Spleen (tissue), 7 donors: ENCODE measurements at regions not wholly inside any gene's neighbourhood (a gene's known extent, or its start where the extent isn't known, plus 50 kb on each side); places are given as distances from the start of the nearest gene placed in this dataset.

Experiments
- CTCF ChIP-seq, 11 experiments: fragments of 200-600 bp in 7 of 11; fragments of 450-650 bp in 4 of 11; sonication (generic) in 4 of 11; IDR thresholded peaks in 8 of 11; conservative IDR thresholded peaks in 3 of 11; 1 replicate in 7 of 11; 2 replicates in 4 of 11; pipeline versions ENCODE4 v1.4.0 to v1.8.0; 2016 to 2021; ENCODE audit warnings: antibody characterized with exemption in 11 of 11, inconsistent platforms in 4 of 11, mild to moderate bottlenecking in 1 of 11
- POLR2A ChIP-seq, 3 donors: fragments of 450-650 bp; IDR thresholded peaks; one replicate each; pipeline ENCODE4 v1.5.1; 2017; ENCODE audit warnings: antibody characterized with exemption in 3 of 3, mild to moderate bottlenecking in 1 of 3
- POLR2AphosphoS5 ChIP-seq, 3 donors: sonication (generic); formaldehyde crosslinking; IDR thresholded peaks; one replicate each; pipeline ENCODE4 v1.5.1; 2017; ENCODE audit warnings: antibody characterized with exemption in 3 of 3
- donor health status: DM: no; HTN: no; CAD: no; lungs with moderate emphysema.
- donor health status: DM: no; HTN: no; CAD: no.
- donor health status: DM: no; HTN: no; CAD: no.

- TF ChIP-seq CTCF (IDR thresholded peaks at IDR 0.05 in 8 of 11, conservative IDR thresholded peaks at IDR 0.05 in 3 of 11) (no peak), POLR2A (IDR thresholded peaks at IDR 0.05) (no peak), POLR2AphosphoS5 (IDR thresholded peaks at IDR 0.05) (no peak)
Measured at GRCh38 chr20:60242836-60243505, 284.7 kb downstream of the CDH26 start.
